Calu3 (cell line): ENCODE measurements at regions not wholly inside any gene's neighbourhood (a gene's known extent, or its start where the extent isn't known, plus 50 kb on each side); places are given as distances from the start of the nearest gene placed in this dataset.

Experiments used
- BruUV-seq: library from RNA; stranded (reverse); fragments of 400-500 nt; replicated peaks from 2 replicates; lab custom pipeline; 2021; lab: Mats Ljungman, UMichigan
- CTCF ChIA-PET: fragments of 300-600 bp; sonication (Branson Sonifier 250); formaldehyde crosslinking; loops from one replicate; lab custom pipeline; 2022; ENCODE audit warnings: antibody characterized with exemption; lab: Charles Lee
- DNase-seq: peaks from one replicate; pipeline ENCODE4 v3.0.0; 2022
- H3K27ac Mint-ChIP-seq: one replicate; pipeline ENCODE4 v1.8.0; 2022; ENCODE audit warnings: mixed read lengths; ENCODE audit not compliant: unreplicated experiment
- H3K27me3 Mint-ChIP-seq: one replicate; pipeline ENCODE4 v1.8.0; 2022; ENCODE audit warnings: mixed read lengths; ENCODE audit not compliant: unreplicated experiment
- H3K36me3 Mint-ChIP-seq: one replicate; pipeline ENCODE4 v1.8.0; 2022; ENCODE audit warnings: mild to moderate bottlenecking, moderate library complexity, mixed read lengths; ENCODE audit not compliant: insufficient read depth, unreplicated experiment
- H3K4me1 Mint-ChIP-seq: one replicate; pipeline ENCODE4 v1.8.0; 2022; ENCODE audit warnings: mild to moderate bottlenecking, low read depth, mixed read lengths; ENCODE audit not compliant: unreplicated experiment
- H3K4me3 Mint-ChIP-seq: one replicate; pipeline ENCODE4 v1.8.0; 2022; ENCODE audit warnings: mild to moderate bottlenecking, low read depth, moderate library complexity, mixed read lengths; ENCODE audit not compliant: unreplicated experiment
- H3K9me3 Mint-ChIP-seq: one replicate; pipeline ENCODE4 v1.8.0; 2022; ENCODE audit warnings: low read depth, mixed read lengths; ENCODE audit not compliant: unreplicated experiment
- intact Hi-C: fragments of 100-400 bp; cut with micrococcal nuclease; formaldehyde crosslinking; loops from one replicate; pipeline ENCODE4 v1.10.0; 2022; ENCODE audit not compliant: unreplicated experiment
- TF ChIP-seq, protein P1 (sequence below): fragments of 200-600 bp; IDR thresholded peaks from one replicate; pipeline ENCODE4 v1.8.0; 2022; ENCODE audit warnings: antibody characterized with exemption; ENCODE audit not compliant: unreplicated experiment

DNA sequence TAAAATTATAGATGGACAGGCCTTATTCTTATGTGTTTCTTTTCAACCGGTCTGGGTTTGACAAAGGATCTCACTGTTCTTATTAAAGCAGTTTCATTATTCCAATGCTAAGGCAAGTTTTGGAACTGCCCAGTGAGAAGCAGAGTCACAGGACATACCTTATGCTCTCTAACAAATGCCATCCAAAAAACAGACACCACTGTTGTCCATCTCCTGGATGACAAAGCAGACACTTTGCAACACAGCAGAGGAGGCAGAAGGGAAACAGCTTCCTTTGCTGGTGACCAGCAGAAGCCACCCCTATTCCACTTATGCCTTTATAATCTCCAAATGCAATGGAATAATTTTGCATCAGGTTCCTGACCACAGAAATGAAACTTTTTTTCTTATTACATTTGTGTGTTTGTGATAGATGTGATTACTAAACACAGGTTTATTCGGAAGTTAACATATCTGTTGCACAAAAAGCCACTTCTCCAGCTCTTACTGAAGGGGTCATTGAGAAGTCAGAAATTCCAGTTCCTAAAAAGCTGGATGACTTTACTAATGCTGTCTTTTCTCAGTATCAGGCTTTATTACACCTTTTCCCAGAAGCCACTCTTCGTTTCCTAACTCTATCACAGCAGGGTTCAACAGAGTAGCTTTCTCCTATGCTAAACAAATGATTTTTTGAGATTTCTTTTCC is 115.6 kb downstream of the BTG1 start:
- H3K9me3 Mint-ChIP-seq: peaks cover 6% of the 10 kb centered on the region
- peaks cover 22% of the 10 kb centered on the region for H3K4me1 Mint-ChIP-seq
- no TSS peak for BruUV-seq
- H3K36me3 Mint-ChIP-seq: no peaks in the 10 kb centered on the region
- H3K27ac Mint-ChIP-seq: no peak overlapping the region
- intact Hi-C loops: no loop called here
- H3K4me3 Mint-ChIP-seq: no peak overlapping the region
- CTCF ChIA-PET: no interaction called here
- no peaks in the 10 kb centered on the region for H3K27me3 Mint-ChIP-seq
- no peak for DNase-seq
- TF ChIP-seq, protein P1, sequence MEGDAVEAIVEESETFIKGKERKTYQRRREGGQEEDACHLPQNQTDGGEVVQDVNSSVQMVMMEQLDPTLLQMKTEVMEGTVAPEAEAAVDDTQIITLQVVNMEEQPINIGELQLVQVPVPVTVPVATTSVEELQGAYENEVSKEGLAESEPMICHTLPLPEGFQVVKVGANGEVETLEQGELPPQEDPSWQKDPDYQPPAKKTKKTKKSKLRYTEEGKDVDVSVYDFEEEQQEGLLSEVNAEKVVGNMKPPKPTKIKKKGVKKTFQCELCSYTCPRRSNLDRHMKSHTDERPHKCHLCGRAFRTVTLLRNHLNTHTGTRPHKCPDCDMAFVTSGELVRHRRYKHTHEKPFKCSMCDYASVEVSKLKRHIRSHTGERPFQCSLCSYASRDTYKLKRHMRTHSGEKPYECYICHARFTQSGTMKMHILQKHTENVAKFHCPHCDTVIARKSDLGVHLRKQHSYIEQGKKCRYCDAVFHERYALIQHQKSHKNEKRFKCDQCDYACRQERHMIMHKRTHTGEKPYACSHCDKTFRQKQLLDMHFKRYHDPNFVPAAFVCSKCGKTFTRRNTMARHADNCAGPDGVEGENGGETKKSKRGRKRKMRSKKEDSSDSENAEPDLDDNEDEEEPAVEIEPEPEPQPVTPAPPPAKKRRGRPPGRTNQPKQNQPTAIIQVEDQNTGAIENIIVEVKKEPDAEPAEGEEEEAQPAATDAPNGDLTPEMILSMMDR: no peak

DNA sequence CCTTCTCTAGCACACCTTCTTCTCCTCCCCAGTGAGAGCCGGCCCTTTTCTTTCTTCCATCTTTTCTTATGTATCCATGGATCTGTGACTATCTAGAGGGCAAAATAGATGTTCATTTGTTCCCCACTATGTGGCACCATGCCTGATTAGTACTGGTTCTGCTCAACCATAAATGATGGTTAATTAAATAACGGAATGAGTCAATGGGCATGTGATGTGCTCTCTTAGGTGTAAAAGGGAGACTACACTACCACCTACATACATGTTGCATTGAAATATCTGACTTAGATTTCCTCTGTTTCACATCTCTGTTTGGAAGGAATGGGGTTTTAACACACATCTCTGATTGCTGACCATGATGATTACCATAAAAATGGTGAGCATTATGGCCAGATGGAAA is 116.5 kb downstream of the BTG1 start:
- no peak for DNase-seq
- Mint-ChIP-seq H3K36me3 (no peaks in the 10 kb centered on the region), H3K27me3 (no peaks in the 10 kb centered on the region), H3K9me3 (peaks cover 6% of the 10 kb centered on the region), H3K4me3 (no peak overlapping the region), H3K4me1 (peaks cover 15% of the 10 kb centered on the region), H3K27ac (no peak overlapping the region)
- BruUV-seq: no TSS peak
- TF ChIP-seq, protein P1: no peak
- CTCF ChIA-PET: no interaction called here
- intact Hi-C loops: no loop called here

DNA sequence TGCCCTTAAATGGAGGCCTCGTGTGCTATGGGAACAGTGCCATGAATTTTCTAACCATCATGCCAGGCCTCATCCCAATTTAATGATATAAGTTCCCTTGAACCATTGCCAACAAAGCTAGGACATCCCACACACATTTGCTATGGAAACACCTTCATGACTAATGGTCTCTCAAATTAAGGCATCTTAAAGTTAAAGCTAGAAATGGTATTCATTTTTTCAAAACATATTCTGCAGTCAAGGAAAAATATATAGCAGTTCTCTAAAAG is 117.3 kb downstream of the BTG1 start:
- CTCF ChIA-PET: no interaction called here
- H3K9me3 Mint-ChIP-seq: peaks cover 3% of the 10 kb centered on the region
- H3K27ac Mint-ChIP-seq: no peak overlapping the region
- no peaks in the 10 kb centered on the region for H3K36me3 Mint-ChIP-seq
- H3K4me1 Mint-ChIP-seq: peaks cover 15% of the 10 kb centered on the region
- DNase-seq: no peak
- no peak overlapping the region for H3K4me3 Mint-ChIP-seq
- TF ChIP-seq, protein P1: no peak
- H3K27me3 Mint-ChIP-seq: no peaks in the 10 kb centered on the region
- no TSS peak for BruUV-seq
- intact Hi-C loops: no loop called here

DNA sequence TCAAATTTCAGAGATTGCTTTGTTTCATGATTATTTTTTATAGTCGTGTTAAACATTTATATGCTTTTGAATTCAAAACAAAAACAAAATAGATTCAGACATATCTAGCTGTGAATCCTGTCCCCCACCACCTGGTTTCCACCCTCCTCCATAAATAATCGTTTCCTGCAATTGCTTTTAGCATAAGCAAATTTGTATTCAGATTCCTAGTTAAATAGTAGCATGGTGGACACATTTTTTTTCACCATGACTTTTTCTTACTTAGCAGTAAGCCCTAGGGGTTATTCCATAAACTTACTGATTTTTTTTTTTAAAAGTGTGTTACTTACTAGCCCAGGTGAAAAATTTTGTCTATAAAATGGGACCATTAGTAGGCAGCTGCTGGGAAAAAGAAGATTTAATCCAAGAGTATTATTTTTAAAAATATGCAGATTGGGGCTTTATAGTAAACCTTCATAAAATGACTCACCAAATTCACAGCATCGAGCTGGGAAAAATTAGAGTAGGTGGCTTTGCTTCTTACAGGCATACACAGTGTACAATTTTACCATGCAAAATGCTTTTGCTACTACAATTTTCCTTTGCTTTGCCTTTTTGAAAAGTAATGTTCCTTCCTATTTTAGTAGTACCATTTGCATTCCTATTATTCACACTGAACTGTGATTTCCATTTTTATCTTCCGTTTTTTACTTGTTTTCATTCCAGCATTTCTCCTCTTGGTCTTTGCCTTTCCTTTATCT is 117.8 kb downstream of the BTG1 start:
- Mint-ChIP-seq H3K4me3 (no peak overlapping the region), H3K9me3 (peaks cover 2% of the 10 kb centered on the region), H3K36me3 (no peaks in the 10 kb centered on the region), H3K4me1 (peaks cover 15% of the 10 kb centered on the region), H3K27me3 (no peaks in the 10 kb centered on the region), H3K27ac (no peak overlapping the region)
- no TSS peak for BruUV-seq
- CTCF ChIA-PET: no interaction called here
- TF ChIP-seq, protein P1: no peak
- DNase-seq: no peak
- intact Hi-C loops: no loop called here
